AG09319 (cell line): ENCODE measurements at regions not wholly inside any gene's neighbourhood (a gene's known extent, or its start where the extent isn't known, plus 50 kb on each side); places are given as distances from the start of the nearest gene placed in this dataset.

Experiments used
- DNase-seq: peaks from one replicate; pipeline ENCODE4 v3.0.0-alpha.2; 2010; ENCODE audit warnings: low read depth; ENCODE audit errors: extremely low read depth
- TF ChIP-seq, protein P1 (sequence below): IDR thresholded peaks from 2 replicates; pipeline ENCODE4 v1.5.1; 2011; ENCODE audit warnings: low read depth, mild to moderate bottlenecking, inconsistent platforms, low read length, moderate library complexity

DNA sequence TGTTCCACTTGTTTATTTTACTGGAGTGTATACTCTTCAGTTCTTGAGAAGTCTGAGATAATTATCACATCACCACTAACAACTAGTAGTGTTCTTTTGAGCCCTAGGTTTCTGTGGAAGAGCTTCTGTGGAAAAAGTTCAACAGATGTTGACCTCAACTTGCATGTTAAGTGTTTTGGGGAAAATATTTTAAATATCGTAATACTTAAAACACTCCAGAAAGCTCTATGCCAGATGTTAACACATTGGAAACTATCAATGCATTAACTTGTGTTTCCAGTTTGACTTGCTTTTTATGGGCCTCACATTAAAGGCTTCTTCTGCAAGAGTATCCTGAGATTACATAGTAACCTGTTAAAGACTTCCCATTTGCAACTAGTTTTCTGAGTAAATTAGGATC is 173.1 kb downstream of the DUSP6 start:
- DNase-seq: no peak
- TF ChIP-seq, protein P1, sequence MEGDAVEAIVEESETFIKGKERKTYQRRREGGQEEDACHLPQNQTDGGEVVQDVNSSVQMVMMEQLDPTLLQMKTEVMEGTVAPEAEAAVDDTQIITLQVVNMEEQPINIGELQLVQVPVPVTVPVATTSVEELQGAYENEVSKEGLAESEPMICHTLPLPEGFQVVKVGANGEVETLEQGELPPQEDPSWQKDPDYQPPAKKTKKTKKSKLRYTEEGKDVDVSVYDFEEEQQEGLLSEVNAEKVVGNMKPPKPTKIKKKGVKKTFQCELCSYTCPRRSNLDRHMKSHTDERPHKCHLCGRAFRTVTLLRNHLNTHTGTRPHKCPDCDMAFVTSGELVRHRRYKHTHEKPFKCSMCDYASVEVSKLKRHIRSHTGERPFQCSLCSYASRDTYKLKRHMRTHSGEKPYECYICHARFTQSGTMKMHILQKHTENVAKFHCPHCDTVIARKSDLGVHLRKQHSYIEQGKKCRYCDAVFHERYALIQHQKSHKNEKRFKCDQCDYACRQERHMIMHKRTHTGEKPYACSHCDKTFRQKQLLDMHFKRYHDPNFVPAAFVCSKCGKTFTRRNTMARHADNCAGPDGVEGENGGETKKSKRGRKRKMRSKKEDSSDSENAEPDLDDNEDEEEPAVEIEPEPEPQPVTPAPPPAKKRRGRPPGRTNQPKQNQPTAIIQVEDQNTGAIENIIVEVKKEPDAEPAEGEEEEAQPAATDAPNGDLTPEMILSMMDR: no peak

GRCh38 chr12:89177802-89178395 is 174.4 kb downstream of the DUSP6 start:
- TF ChIP-seq, protein P1: no peak

GRCh38 chr12:89176676-89177075 is 175.6 kb downstream of the DUSP6 start:
- TF ChIP-seq, protein P1: no peak
- no peak for DNase-seq

More at GRCh38 chr12:89177802-89178395, 174.4 kb downstream of the DUSP6 start:
- DNase-seq: no peak

- TF ChIP-seq, protein P1: no peak
- DNase-seq: no peak
Measured at GRCh38 chr12:89173678-89174077, 178.6 kb downstream of the DUSP6 start.

DNA sequence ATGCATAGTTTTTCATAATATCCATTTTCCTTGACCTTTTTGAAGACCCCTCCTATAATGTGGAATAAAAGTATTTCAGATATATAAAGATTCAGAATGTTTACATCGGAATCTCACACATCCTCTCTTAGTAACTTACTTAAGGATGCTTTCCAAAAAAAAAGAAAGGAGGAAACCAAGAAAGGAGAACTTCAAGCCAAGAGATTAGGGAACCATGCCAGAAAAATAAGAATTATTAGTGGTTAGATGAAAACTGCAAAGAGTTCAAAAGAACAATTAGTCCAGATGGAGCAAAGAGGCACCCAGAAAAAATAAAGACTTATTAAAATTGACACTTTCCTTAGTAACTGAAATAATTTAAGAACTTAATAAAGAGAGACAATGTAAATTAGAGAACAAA is 179.2 kb downstream of the DUSP6 start:
- TF ChIP-seq, protein P1: no peak
- no peak for DNase-seq

DNA sequence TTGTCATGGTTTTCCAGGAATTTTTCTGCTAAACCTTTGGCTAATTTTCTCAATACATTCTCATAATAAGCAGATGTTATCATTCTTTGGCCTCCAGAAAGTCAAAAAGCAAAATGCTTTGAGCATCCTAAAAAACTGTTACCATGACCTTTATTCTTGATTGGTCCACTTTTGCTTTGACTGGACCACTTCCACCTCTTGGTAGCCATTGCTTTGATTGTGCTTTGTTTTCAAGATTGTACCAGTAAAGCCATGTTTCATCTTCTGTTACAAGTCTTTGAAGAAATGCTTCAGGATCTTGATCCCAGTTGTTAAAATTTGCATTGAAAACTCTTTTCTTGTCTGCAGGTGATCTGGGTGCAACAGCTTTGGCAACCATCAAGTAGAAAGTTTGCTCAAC is 180.1 kb downstream of the DUSP6 start:
- no peak for DNase-seq
- TF ChIP-seq, protein P1: no peak

GRCh38 chr12:89169321-89169720 is 183.0 kb downstream of the DUSP6 start:
- TF ChIP-seq, protein P1: no peak
- no peak for DNase-seq
